Right lobe of liver (tissue), 6 donors: ENCODE measurements at regions not wholly inside any gene's neighbourhood (a gene's known extent, or its start where the extent isn't known, plus 50 kb on each side); places are given as distances from the start of the nearest gene placed in this dataset.
A peak's percentile ranks its signal among the peaks of the same experiment; 100 is the strongest.

Source experiments
- ATAC-seq, 4 donors: fragments of 200-7000 bp; cut with Tn5 transposase; one replicate each; pipeline ENCODE4 v1.9.1; 2020; ENCODE audit warnings: mild to moderate bottlenecking in 4 of 4, moderate library complexity in 4 of 4
- DNase-seq, 3 donors: peaks; one replicate each; pipeline ENCODE4 v3.0.0-alpha.2; 2020
- H3K27ac ChIP-seq, 3 donors: fragments of 200-600 bp; one replicate each; pipeline ENCODE4 v1.8.0; 2022
- H3K27me3 ChIP-seq, 2 donors: fragments of 200-600 bp; one replicate each; pipeline ENCODE4 v1.8.0; 2022
- H3K36me3 ChIP-seq, 4 donors: fragments of 200-600 bp; sonication (generic) in 1 of 4; one replicate each; pipeline versions ENCODE4 v1.5.1 to v1.8.0; 2017 to 2022; ENCODE audit warnings: control low read depth in 1 of 4
- H3K4me1 ChIP-seq, 4 donors: fragments of 200-600 bp; sonication (generic) in 1 of 4; one replicate each; pipeline versions ENCODE4 v1.5.1 to v1.8.0; 2017 to 2022; ENCODE audit warnings: control low read depth in 1 of 4
- H3K4me3 ChIP-seq, 3 donors: fragments of 200-600 bp; one replicate each; pipeline ENCODE4 v1.8.0; 2022
- H3K9me3 ChIP-seq, 4 donors: fragments of 200-600 bp; sonication (generic) in 1 of 4; one replicate each; pipeline versions ENCODE4 v1.5.1 to v1.8.0; 2017 to 2022; ENCODE audit warnings: control low read depth in 1 of 4
- POLR2A ChIP-seq: fragments of 450-650 bp; IDR thresholded peaks from one replicate; pipeline ENCODE4 v1.6.1; 2017; ENCODE audit warnings: antibody characterized with exemption, mild to moderate bottlenecking
- WGBS: methylation state at CpG from one replicate; pipeline ENCODE4 v1.1.6; 2018; ENCODE audit warnings: low coverage, low lambda C conversion rate; ENCODE audit not compliant: insufficient coverage; ENCODE audit errors: missing lambda C conversion rate; 5-methylcytosine and 5-hydroxymethylcytosine counted together
- intact Hi-C, 2 donors: fragments of 100-400 bp; cut with DNase I; formaldehyde crosslinking; loops; one replicate each; pipeline versions ENCODE4 v1.11.2 to v1.14.1; 2022
- TF ChIP-seq, protein P1 (sequence below), 4 donors: fragments of 200-600 bp in 3 of 4; fragments of 450-650 bp in 1 of 4; IDR thresholded peaks; one replicate each; pipeline versions ENCODE4 v1.5.1 to v1.8.0; 2016 to 2022; ENCODE audit warnings: antibody characterized with exemption in 4 of 4, mild to moderate bottlenecking in 2 of 4
- donor health status: DM: no; HTN: yes; CAD: no.
- donor health status: DM: no; HTN: no; CAD: no.
- donor health status: DM: no; HTN: no; CAD: no.
- donor health status: DM: no; HTN: yes; CAD: no.
- donor health status: DM: no; HTN: yes; CAD: no.

DNA sequence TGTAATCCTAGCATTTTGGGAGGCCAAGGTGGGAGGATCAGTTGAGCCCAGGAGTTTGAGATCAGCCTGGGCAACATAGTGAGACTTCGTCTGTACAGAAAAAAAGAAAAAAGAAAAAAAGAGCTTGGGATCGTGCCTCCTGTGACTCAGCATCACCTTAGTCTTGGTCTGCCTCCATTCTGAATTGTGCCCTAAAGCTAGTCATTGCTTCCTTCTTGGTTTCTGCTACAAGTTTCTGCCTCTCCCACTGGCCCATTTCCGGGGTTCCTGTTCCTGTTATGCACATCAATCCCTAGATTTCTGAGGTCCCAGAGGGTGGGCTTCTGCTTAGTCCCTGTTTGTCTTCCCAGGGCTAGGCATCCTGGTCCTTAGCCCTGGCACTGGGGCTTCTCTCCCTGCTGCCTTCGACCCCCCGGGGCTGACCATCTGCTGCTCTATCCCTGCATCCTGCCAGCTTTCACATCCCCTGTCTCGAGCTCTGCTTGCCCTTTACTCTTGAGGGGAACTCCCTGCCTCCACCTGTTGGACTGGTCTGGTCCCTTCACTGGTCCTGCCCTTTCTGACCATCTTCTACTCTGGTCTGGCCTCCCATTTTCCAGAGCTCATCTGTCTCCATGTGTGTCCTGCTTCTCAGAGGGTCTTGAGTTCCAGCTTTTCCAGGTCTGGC, 77.5 kb upstream of the ESR1 start:
- DNase-seq (no peak), ATAC-seq (no peak)
- no peaks in the 10 kb centered on the region for H3K27me3 ChIP-seq
- intact Hi-C loops: no loop called here
- H3K4me3 ChIP-seq: no peak overlapping the region
- H3K36me3 ChIP-seq: no peaks in the 10 kb centered on the region
- TF ChIP-seq, protein P1, sequence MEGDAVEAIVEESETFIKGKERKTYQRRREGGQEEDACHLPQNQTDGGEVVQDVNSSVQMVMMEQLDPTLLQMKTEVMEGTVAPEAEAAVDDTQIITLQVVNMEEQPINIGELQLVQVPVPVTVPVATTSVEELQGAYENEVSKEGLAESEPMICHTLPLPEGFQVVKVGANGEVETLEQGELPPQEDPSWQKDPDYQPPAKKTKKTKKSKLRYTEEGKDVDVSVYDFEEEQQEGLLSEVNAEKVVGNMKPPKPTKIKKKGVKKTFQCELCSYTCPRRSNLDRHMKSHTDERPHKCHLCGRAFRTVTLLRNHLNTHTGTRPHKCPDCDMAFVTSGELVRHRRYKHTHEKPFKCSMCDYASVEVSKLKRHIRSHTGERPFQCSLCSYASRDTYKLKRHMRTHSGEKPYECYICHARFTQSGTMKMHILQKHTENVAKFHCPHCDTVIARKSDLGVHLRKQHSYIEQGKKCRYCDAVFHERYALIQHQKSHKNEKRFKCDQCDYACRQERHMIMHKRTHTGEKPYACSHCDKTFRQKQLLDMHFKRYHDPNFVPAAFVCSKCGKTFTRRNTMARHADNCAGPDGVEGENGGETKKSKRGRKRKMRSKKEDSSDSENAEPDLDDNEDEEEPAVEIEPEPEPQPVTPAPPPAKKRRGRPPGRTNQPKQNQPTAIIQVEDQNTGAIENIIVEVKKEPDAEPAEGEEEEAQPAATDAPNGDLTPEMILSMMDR (IDR thresholded peaks at IDR 0.05): no peak
- TF ChIP-seq POLR2A: no peak
- no peak overlapping the region for H3K27ac ChIP-seq
- H3K4me1 ChIP-seq: peaks cover 0 to 4% (median 0%) of the 10 kb centered on the region in 4 donors
- no peaks in the 10 kb centered on the region for H3K9me3 ChIP-seq
- 74% methylated on average over 5 of the region's 6 CpGs for WGBS

DNA sequence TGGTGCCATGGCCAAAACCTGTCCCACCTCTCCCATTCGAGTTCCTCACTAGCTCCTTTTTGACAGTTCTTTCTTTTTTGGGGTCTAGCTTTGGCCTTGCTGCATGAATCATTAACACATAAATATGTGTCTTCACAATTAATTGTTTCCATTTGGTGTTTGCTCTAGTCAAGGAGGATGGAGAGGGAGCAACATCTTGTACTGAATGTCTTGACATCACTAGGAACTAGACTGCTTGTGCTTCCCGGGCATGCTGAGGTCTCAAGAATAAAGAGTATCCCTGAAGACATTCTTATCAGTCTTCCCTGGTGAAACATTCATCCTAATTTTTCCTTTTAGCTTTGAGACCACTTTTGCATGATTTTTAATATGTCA, 77.0 kb upstream of the ESR1 start:
- no peaks in the 10 kb centered on the region for H3K27me3 ChIP-seq
- H3K36me3 ChIP-seq: no peaks in the 10 kb centered on the region
- intact Hi-C loops: no loop called here
- ATAC-seq (no peak), DNase-seq (no peak)
- peaks cover 0 to 4% (median 0%) of the 10 kb centered on the region in 4 donors for H3K4me1 ChIP-seq
- no peaks in the 10 kb centered on the region for H3K9me3 ChIP-seq
- no peak for TF ChIP-seq POLR2A
- TF ChIP-seq, protein P1 (IDR thresholded peaks at IDR 0.05): no peak
- no peak overlapping the region for H3K27ac ChIP-seq
- 69% methylated on average over 2 of the region's 2 CpGs for WGBS
- H3K4me3 ChIP-seq: no peak overlapping the region

DNA sequence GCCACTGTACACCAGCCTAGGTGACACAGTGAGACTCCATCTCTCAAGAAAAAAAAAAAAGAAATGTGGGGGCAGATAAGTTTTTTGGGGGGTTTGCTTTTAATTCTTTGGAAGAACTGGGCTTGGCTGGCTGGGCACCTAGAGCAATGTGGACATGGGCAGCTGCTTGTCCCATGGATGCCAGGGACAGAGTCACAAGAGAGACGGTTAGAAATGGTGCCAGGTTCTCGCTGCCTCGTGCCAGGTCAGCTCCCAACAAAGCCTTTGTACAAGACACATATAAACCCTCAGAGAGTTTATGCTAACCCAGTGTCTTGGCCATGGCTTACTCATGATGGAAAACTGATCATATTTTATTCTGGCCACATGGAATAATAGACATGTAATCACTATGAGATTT, 76.2 kb upstream of the ESR1 start:
- no peaks in the 10 kb centered on the region for H3K27me3 ChIP-seq
- no peak overlapping the region for H3K27ac ChIP-seq
- H3K4me1 ChIP-seq: peaks cover 0 to 4% (median 0%) of the 10 kb centered on the region in 4 donors
- H3K4me3 ChIP-seq: no peak overlapping the region
- 80% methylated on average over 1 of the region's 3 CpGs for WGBS
- no peaks in the 10 kb centered on the region for H3K36me3 ChIP-seq
- DNase-seq: no peak
- intact Hi-C loops: no loop called here
- TF ChIP-seq, protein P1 (IDR thresholded peaks at IDR 0.05): no peak
- no peak for TF ChIP-seq POLR2A
- peak in 1 of 4 donors; percentile 80 for ATAC-seq
- H3K9me3 ChIP-seq: no peaks in the 10 kb centered on the region

DNA sequence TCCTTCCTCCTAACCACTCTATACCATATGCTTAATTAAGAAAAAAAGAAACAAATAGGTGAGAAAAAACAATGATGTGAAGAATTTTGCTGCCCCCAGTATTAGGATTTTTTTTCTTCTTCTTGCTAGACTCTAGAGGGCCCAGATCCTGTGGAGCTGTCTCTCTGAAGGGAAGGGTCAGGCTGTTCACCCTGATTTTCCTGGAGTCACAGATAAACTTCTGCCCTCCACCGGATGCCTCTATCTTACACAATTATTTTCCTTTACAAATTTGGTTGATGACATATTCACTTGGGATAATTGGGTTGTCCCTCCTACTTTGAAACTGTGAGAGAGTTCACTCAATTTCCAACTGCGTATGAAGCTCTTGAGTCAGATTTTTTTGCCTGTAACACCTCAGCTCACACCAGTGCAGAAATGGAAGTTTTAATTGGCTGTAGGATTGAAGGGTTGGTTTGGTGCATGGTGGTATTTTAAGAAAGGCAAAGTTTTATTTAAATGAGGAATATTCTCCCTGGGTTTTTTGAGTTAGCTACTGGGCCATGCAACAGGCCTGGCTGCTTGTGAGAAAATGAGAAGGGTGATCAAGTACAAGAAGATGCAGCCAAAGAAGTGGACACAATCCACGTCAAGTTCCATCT, 73.7 kb upstream of the ESR1 start:
- ATAC-seq: peak; percentile 72 to 95 (median 87)
- Histone ChIP-seq H3K4me3 (no peak overlapping the region), H3K36me3 (no peaks in the 10 kb centered on the region), H3K27me3 (no peaks in the 10 kb centered on the region), H3K27ac (peak overlapping the region in 2 of 3 donors; percentile 15 to 35), H3K9me3 (no peaks in the 10 kb centered on the region), H3K4me1 (peaks cover 0 to 4% (median 0%) of the 10 kb centered on the region in 4 donors)
- 25% methylated on average over 2 of the region's 3 CpGs for WGBS
- DNase-seq: no peak
- intact Hi-C loops: no loop called here
- no peak for TF ChIP-seq POLR2A
- TF ChIP-seq, protein P1 (IDR thresholded peaks at IDR 0.05): no peak
